ENCODE measurements at regions not wholly inside any gene's neighbourhood (a gene's known extent, or its start where the extent isn't known, plus 50 kb on each side); places are given as distances from the start of the nearest gene placed in this dataset.

DNA sequence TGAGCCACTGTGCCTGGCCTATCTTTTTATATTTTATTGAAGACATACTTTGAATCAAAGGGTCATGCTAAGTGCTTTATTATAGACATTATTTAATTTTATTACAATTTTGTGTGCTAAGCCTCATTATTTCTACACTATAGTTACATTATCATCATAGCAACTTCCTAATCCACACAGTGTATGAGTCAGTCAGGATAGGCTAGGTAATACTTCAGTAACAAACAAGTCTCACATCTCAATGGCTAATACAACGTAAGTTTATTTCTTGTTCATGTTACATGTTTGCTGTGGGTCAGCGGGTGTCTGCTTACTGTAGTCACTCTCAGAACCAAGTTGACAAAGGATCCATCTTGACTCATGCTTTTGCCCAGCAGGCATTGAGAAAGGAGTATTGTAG, 292.6 kb upstream of the TGFBR2 start:
- H4K8ac ChIP-seq (ENCODE audit: low read depth in 2 of 2, low read length in 2 of 2), result no peak overlapping the region
- H3K23ac ChIP-seq (ENCODE audit: low read depth, low read length), result no peak overlapping the region
- H3K4me1 ChIP-seq (ENCODE audit: control insufficient read depth, insufficient read depth, low read length), result peaks cover 5% of the 10 kb centered on the region; the same call in 1 of the 2 replicates
- no peak overlapping the region for H3K4me3 ChIP-seq (ENCODE audit: insufficient read depth, low read depth, low read length)
- H4K20me1 ChIP-seq (ENCODE audit: insufficient read depth, low read length), result no peaks in the 10 kb centered on the region
- no peak overlapping the region for H4K5ac ChIP-seq (ENCODE audit: low read depth, low read length)
- H3K56ac ChIP-seq (ENCODE audit: extremely low read depth, insufficient read depth, low read length), result no peak overlapping the region
- no peaks in the 10 kb centered on the region for H3K9me3 ChIP-seq (ENCODE audit: control insufficient read depth, insufficient read depth, low read length)
- H3K36me3 ChIP-seq (ENCODE audit: control insufficient read depth, insufficient read depth, low read length), result no peaks in the 10 kb centered on the region
- H3K27ac ChIP-seq (ENCODE audit: insufficient read depth, low read length), result no peak overlapping the region
- H3K14ac ChIP-seq (replicated peaks; ENCODE audit: low read depth, low read length), result no peak overlapping the region
- DNase-seq (no peak), ATAC-seq (ENCODE audit: low read depth) (no peak)
- no peak overlapping the region for H4K91ac ChIP-seq (ENCODE audit: insufficient read depth, low read depth, low read length)
- in situ Hi-C loops (cut with MboI; ENCODE audit: low sequenced_read_pairs) (no loop called here), intact Hi-C loops (cut with micrococcal nuclease) (loop anchor here (10.0 kb wide), 1 partner anchor 269 kb away; no protein-coding TSS in a partner anchor), dilution Hi-C loops (cut with HindIII; ENCODE audit: low sequenced_read_pairs, unreplicated experiment) (no loop called here)
- POLR2A ChIA-PET (ENCODE audit: unreplicated experiment), result no interaction called here
- H3K27me3 ChIP-seq (ENCODE audit: control insufficient read depth, insufficient read depth, low read length), result no peaks in the 10 kb centered on the region
- no peak overlapping the region; the same call in 1 of the 2 replicates for H2BK120ac ChIP-seq (ENCODE audit: low read depth, low read length)
- H2BK5ac ChIP-seq (ENCODE audit: low read depth, low read length, poor library complexity, severe bottlenecking), result no peak overlapping the region
- TF ChIP-seq MAFK (IDR thresholded peaks at IDR 0.05; ENCODE audit: low read depth, low read length) (no peak), RFX5 (IDR thresholded peaks at IDR 0.05; ENCODE audit: low read depth, low read length) (no peak), CTCF (conservative IDR thresholded peaks at IDR 0.05; ENCODE audit: low read depth, low read length) (no peak)
- H3K4me2 ChIP-seq (ENCODE audit: low read depth, low read length), result no peak overlapping the region
- no peak overlapping the region for H3K4ac ChIP-seq (ENCODE audit: low read depth, low read length)
- H2BK15ac ChIP-seq (ENCODE audit: low read depth, low read length), result no peak overlapping the region
- CTCF ChIA-PET, result interaction anchor here (0.6 kb wide), 1 partner anchor 17 kb away, joined by 3 read pairs; no protein-coding TSS in a partner anchor
- no peaks in the 10 kb centered on the region for H3K79me1 ChIP-seq (ENCODE audit: low read depth in 1 of 2, low read length in 2 of 2)
- no CpG with 5 or more reads among the region's 2 CpGs for WGBS, 2 experiments (ENCODE audit: extremely low coverage in 2 of 2, insufficient read length in 1 of 2)
- H3K18ac ChIP-seq (ENCODE audit: low read depth, low read length), result no peak overlapping the region
- BruUV-seq (replicated peaks), result no TSS peak
- no peak overlapping the region for H2AFZ ChIP-seq (replicated peaks; ENCODE audit: low read length, poor library complexity)
- no peak overlapping the region for H2AK9ac ChIP-seq (replicated peaks; ENCODE audit: low read depth, low read length, poor library complexity)
- 0 out of 2 replicates have a peak overlapping the region, but pooled peaks have one; percentile 28 for H2BK20ac ChIP-seq (ENCODE audit: low read depth, low read length)
- no peak overlapping the region for H3K9ac ChIP-seq (ENCODE audit: low read depth, low read length)
- peak overlapping the region; percentile 78 for H2AK5ac ChIP-seq (ENCODE audit: low read depth, low read length)
- H3K9me1 ChIP-seq (ENCODE audit: insufficient read depth, low read length), result no peaks in the 10 kb centered on the region

Measured in IMR-90 (cell line).